ENCODE measurements at regions not wholly inside any gene's neighbourhood (a gene's known extent, or its start where the extent isn't known, plus 50 kb on each side); places are given as distances from the start of the nearest gene placed in this dataset.

- no peak for TF ChIP-seq CTCF (IDR thresholded peaks at IDR 0.05; ENCODE audit: insufficient read depth, low read depth, low read length, missing control alignments)
- no peak overlapping the region for H3K4me3 ChIP-seq (ENCODE audit: low read depth, low read length)
- DNase-seq (ENCODE audit: low read depth), result no peak
These were observed 404.3 kb downstream of the PID1 start for GRCh38 chr2:228866781-228867180.

GRCh38 chr2:228866044-228866443, 405.0 kb downstream of the PID1 start:
- no peak for DNase-seq (ENCODE audit: low read depth)
- TF ChIP-seq CTCF (IDR thresholded peaks at IDR 0.05; ENCODE audit: insufficient read depth, low read depth, low read length, missing control alignments), result no peak
- no peak overlapping the region for H3K4me3 ChIP-seq (ENCODE audit: low read depth, low read length)

GRCh38 chr2:228864131-228864530, 407.0 kb downstream of the PID1 start:
- no peak for DNase-seq (ENCODE audit: low read depth)
- no peak for TF ChIP-seq CTCF (IDR thresholded peaks at IDR 0.05; ENCODE audit: insufficient read depth, low read depth, low read length, missing control alignments)
- no peak overlapping the region for H3K4me3 ChIP-seq (ENCODE audit: low read depth, low read length)

- no peak for DNase-seq (ENCODE audit: low read depth)
- no peak overlapping the region for H3K4me3 ChIP-seq (ENCODE audit: low read depth, low read length)
- TF ChIP-seq CTCF (IDR thresholded peaks at IDR 0.05; ENCODE audit: insufficient read depth, low read depth, low read length, missing control alignments), result no peak
These were observed 410.3 kb downstream of the PID1 start for GRCh38 chr2:228860601-228861285.

- TF ChIP-seq CTCF (IDR thresholded peaks at IDR 0.05; ENCODE audit: insufficient read depth, low read depth, low read length, missing control alignments), result no peak
- DNase-seq (ENCODE audit: low read depth), result no peak
- no peak overlapping the region for H3K4me3 ChIP-seq (ENCODE audit: low read depth, low read length)
These were observed 417.9 kb downstream of the PID1 start for GRCh38 chr2:228853151-228853550.

GRCh38 chr2:228848638-228849037, 422.4 kb downstream of the PID1 start:
- no peak for TF ChIP-seq CTCF (IDR thresholded peaks at IDR 0.05; ENCODE audit: insufficient read depth, low read depth, low read length, missing control alignments)
- DNase-seq (ENCODE audit: low read depth), result no peak
- no peak overlapping the region for H3K4me3 ChIP-seq (ENCODE audit: low read depth, low read length)

GRCh38 chr2:228847684-228848083, 423.4 kb downstream of the PID1 start:
- no peak overlapping the region for H3K4me3 ChIP-seq (ENCODE audit: low read depth, low read length)
- DNase-seq (ENCODE audit: low read depth), result no peak
- no peak for TF ChIP-seq CTCF (IDR thresholded peaks at IDR 0.05; ENCODE audit: insufficient read depth, low read depth, low read length, missing control alignments)

Data from GM12865 (cell line).